RWPE1 (cell line): ENCODE measurements at regions not wholly inside any gene's neighbourhood (a gene's known extent, or its start where the extent isn't known, plus 50 kb on each side); places are given as distances from the start of the nearest gene placed in this dataset.

Experiments
- CTCF ChIA-PET: fragments of 350-600 bp; sonication (Branson Sonifier 250); formaldehyde crosslinking; extraction: SDS; loops from one replicate; lab custom pipeline; 2021; lab: Yijun Ruan, JAX
- POLR2A ChIA-PET: fragments of 400-600 bp; formaldehyde crosslinking; extraction: SDS; loops from one replicate; lab custom pipeline; 2020; ENCODE audit warnings: antibody characterized with exemption; ENCODE audit not compliant: low non-redundant PET; lab: Yijun Ruan, JAX
- DNase-seq: peaks from one replicate; pipeline ENCODE4 v3.0.0; 2012; ENCODE audit warnings: low spot score
- H3K27ac ChIP-seq: fragments of 450-650 bp; 2 replicates; pipeline ENCODE4 v1.5.1; 2017
- TF ChIP-seq, protein P1 (sequence below): fragments of 450-650 bp; conservative IDR thresholded peaks from 2 replicates; pipeline ENCODE4 v1.5.1; 2017; ENCODE audit warnings: low read depth, mild to moderate bottlenecking

DNA sequence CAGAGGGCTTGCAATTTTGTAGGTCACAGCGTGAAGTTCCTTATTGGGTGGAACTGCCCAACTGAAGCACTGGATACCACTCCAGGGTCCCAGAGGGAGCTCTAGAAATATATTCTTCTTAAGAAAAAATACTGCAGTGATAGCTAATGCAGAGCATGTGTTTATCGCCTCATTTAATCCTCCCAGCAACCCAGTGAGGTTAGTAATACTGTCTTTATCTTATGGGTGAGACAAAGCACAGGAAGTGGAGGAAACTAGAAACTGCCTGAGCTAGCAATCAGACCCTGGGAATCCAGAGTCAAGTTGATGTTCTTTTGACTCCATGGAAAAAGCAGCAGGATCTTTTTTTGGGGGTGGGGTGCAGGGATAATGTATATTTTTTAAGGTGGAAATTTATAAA, 153.3 kb downstream of the PJA2 start:
- ChIA-PET CTCF (no interaction called here), POLR2A (no interaction called here)
- no peak for DNase-seq
- H3K27ac ChIP-seq, result no peak overlapping the region
- TF ChIP-seq, protein P1, sequence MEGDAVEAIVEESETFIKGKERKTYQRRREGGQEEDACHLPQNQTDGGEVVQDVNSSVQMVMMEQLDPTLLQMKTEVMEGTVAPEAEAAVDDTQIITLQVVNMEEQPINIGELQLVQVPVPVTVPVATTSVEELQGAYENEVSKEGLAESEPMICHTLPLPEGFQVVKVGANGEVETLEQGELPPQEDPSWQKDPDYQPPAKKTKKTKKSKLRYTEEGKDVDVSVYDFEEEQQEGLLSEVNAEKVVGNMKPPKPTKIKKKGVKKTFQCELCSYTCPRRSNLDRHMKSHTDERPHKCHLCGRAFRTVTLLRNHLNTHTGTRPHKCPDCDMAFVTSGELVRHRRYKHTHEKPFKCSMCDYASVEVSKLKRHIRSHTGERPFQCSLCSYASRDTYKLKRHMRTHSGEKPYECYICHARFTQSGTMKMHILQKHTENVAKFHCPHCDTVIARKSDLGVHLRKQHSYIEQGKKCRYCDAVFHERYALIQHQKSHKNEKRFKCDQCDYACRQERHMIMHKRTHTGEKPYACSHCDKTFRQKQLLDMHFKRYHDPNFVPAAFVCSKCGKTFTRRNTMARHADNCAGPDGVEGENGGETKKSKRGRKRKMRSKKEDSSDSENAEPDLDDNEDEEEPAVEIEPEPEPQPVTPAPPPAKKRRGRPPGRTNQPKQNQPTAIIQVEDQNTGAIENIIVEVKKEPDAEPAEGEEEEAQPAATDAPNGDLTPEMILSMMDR, result no peak

DNA sequence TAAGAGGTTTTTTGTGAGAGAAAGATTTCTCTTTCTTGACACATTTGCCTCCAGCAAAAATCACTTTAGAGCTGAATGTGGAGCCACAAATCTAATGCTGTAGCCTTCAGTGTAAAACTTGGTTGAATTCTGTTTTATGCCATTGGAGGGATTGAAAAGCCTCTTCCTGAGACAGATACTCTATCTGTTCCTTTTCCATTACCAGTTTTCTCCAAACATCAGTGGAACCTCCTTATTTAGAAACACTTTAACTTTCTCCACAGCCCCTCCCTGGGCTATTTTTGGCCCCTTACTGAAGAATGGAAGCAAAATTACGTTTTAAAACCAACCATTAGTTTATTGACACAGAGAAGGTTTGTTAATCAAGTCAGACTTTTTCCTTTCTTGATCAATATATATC, 155.3 kb downstream of the PJA2 start:
- TF ChIP-seq, protein P1, result no peak
- ChIA-PET POLR2A (no interaction called here), CTCF (interaction anchor here (0.8 kb wide), 1 partner anchor 744 kb away, joined by 3 read pairs; no protein-coding TSS in a partner anchor)
- no peak for DNase-seq
- H3K27ac ChIP-seq, result no peak overlapping the region

DNA sequence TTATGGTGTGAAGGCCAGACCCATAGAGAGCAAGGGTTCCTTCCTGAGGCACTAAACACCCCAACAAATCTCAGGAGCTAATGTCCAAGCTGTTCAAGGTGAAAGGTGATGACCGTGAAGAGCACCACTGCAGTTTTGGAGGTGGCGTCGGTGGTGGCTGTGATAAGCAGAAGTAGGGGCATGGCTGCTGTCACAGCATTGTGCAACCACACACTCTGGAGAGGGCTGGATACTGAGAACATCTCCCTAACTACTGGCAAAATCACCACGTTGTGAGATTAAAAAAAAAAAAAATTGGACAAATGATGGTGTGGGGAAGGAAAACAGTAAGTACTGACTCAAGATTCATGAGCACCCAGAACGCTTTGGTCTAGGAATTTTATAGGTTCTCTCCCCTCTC, 156.5 kb downstream of the PJA2 start:
- ChIA-PET CTCF (no interaction called here), POLR2A (no interaction called here)
- TF ChIP-seq, protein P1, result no peak
- DNase-seq, result no peak
- H3K27ac ChIP-seq, result no peak overlapping the region

DNA sequence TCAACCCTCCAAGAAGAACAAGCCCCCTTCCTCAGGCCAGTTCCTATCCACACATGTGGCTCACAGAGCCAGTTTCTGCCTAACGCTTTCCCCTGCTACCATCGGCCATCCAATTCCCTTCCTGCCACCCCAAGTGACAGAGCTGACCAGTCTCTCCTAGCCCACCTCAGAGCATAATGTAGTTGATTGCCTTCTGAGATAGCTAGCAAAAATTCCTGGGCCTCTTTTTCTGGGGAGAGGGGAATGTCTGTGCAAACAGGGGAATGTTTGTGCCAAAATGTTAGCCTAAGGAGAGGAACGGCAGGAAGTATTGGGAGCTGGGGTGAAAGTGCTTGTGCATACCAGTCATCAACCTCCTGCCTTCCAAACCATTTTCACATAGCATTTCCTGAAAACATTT, 157.0 kb downstream of the PJA2 start:
- POLR2A ChIA-PET, result no interaction called here
- no peak for DNase-seq
- no peak overlapping the region for H3K27ac ChIP-seq
- TF ChIP-seq, protein P1, result no peak
- CTCF ChIA-PET, result no interaction called here

DNA sequence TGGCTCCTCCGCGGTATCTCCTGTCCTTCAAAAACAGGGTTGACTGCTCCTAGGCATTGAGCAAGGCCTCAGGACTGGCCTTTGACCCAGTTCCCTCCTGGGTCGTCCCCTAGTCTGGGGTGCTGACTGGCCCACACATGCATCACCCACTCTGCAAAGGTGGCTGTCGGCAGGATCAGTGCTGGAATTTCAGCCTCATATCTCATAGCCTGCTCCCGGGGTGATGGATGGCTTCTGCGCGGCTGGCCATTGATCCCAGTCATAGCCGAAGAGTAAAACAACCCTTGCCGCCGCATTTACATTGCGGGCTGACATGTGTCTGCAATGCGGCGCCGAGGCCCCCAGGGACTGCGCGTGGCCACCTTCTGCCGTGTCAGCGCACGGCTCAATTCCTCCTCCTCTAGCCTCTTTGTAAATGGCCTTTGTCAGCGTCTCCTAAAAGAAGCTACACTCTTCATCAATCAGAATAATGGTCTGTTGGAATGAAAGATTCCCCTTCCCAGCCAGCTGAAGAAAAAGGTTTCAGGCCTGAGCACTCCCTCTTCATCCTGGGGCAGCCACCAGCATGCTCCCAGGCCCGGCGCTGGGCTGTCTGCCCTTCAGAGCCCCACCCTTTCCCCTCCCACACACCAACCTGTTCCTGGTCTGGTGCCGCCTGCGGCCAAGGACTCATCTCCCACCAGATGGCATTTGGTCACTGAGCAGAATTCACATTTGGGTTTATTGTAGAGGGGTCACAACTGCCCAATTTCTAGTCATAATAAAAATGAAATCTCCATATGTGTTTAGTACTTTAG, 159.0 kb downstream of the PJA2 start:
- POLR2A ChIA-PET, result no interaction called here

DNA sequence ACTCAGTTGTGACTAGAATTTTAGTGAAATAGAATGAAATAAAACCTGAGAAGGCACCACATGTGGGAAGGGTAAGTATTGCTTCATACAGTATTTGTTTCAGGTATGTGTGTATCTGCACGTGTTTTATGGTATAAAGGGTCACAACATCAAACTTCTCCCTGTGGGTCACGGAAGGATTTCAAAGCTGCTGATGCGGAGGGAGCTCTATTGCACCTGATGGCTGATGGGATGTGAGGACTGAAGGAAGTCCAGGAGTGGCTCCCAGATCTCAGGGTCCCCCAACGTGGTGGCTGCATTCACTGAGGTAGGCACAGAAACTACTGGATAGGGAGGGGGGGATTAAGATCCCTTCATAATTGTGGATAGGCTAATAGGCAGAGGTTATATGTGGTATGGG, 159.7 kb downstream of the PJA2 start:
- POLR2A ChIA-PET, result no interaction called here

More for the DNA sequence above, 159.0 kb downstream of the PJA2 start:
- CTCF ChIA-PET, result interaction anchor here (0.6 kb wide), 1 partner anchor 99 kb away, joined by 3 read pairs; no protein-coding TSS in a partner anchor
- DNase-seq, result no peak
- H3K27ac ChIP-seq, result no peak overlapping the region
- TF ChIP-seq, protein P1, result no peak

More for the DNA sequence above, 159.7 kb downstream of the PJA2 start:
- CTCF ChIA-PET, result interaction anchor here (0.6 kb wide), 1 partner anchor 98 kb away, joined by 3 read pairs; no protein-coding TSS in a partner anchor
- no peak overlapping the region for H3K27ac ChIP-seq
- TF ChIP-seq, protein P1, result no peak
- DNase-seq, result no peak
